CD4-positive, alpha-beta T cell treated with Interleukin-2 at 100 ng/mL for 4 hours (primary cell): ENCODE measurements at regions not wholly inside any gene's neighbourhood (a gene's known extent, or its start where the extent isn't known, plus 50 kb on each side); places are given as distances from the start of the nearest gene placed in this dataset.
"Not testable (repeated sequence)": the region's sequence is repeated elsewhere in the genome, so short reads cannot be mapped to it uniquely, and the experiment has no call there.

Experiments used
- DNase-seq: peaks from one replicate; pipeline ENCODE4 v3.0.0-alpha.2; 2020; ENCODE audit warnings: low spot score

DNA sequence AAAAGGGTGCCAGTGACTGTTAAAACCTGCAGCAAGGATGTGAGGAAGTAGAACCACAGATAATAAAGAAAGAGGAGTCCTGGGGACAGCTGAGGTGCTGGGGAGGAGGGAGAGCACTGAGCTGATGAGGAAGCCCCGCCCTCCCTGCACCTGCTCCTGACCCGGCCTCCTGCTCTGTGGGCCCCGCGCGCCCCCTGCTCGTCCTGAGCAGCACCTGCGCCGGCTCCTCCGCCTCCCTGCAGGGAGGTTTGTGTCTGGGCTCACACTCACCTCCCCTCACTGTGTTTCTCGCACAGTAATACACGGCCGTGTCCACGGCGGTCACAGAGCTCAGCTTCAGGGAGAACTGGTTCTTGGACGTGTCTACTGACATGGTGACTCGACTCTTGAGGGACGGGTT is 797.6 kb downstream of the TMEM121 start:
- not testable (repeated sequence) for DNase-seq

DNA sequence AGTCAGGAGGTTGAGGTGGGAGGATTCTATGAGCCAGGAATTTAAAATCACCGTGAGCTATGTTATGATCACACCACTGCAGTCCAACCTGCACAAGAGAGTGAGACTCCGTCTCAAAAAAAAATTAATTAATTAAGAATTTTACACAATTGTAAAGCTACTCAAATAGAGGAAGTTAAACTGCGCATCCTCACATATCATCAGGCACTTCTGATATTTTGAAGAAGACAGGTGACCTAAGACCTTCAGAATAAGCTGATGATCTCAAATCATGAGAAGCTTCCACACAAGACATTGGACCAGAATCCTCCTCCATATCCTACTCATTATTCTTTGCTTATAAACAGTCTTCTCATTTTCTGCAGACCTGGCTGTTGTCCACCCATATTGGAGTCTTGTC is 800.9 kb downstream of the TMEM121 start:
- no peak for DNase-seq

DNA sequence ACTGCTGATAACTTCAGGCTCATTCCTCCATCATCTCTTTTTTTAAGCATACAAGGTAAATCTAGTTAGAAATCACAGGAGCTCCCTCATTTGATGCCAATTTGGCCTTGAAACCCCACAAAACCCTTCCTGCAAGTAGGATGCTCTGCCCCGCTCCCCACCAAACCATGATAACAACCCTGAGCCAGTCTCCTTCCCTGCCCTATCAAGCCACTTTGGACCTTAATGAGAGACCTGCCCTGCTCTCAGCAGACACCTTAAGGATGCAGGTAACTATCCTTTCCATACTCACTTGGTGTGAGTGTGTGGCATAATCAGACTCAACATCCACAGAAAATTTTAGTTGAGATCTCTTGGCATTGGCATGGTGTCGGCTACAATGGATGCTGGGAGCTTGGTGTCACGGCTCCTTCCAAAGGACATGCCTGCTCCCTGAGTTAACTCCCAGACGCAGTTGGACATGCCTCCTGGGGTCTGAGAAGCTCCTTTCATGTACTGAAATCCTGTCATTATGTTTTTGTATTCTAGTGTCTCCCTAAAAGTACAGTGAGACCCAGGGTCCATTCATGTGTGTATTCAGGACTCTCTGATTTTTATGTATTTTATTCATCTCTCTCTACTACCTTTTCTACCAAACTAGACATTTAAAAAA is 801.4 kb downstream of the TMEM121 start:
- not testable (repeated sequence) for DNase-seq

DNA sequence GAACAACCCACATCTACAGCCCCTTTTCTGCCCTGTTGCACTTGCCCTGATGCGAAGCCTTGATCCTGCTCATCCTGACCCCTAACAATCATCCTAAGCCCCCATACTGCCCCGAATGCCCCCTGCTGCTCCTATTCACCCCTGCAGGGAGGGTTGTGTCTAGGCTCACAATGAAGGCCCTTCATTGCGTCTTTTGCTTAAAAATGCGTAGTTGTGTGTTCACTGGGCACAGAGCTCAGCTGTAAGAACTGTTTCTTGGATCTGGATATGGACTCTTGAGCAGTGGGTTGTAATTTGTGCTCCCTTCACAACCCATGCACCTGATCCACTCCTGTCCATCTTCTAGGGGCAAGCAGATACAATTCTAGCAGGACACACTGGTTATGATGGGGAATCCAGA is 802.9 kb downstream of the TMEM121 start:
- DNase-seq, result not testable (repeated sequence)

- not testable (repeated sequence) for DNase-seq
These were observed 803.8 kb downstream of the TMEM121 start for GRCh38 chr14:106329987-106330774.

DNA sequence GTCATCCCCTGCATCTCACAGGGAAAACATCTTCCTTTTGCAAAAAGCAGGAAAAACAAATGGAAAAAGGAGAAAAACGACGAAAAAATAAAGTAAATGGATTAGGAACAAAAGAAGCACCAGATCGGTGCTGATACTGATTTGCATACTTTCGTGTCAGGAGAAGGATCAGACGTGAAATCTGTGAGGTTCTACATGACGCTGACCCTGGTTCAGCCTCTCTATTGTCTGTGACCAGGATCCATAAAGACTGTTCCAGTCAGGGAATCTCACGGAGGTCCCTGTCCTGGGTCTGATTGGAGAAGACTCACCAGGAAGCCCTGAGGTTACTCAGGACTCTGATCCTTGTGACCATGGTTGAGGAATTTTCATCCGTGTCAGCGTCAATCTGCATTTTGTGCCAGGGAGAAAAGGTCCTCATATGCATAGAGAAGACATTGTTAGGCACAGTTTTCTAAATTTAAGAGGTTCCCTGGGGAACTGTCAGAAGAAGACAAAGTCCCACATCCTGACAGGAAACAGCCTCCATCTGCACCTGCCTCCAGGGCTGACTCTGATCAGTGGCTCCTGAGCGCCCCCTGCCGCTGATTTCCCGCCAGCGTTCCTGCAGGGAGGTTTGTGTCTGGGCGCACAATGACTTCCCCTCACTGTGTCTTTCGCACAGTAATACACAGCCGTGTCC is 808.2 kb downstream of the TMEM121 start:
- peak; percentile 61 for DNase-seq

DNA sequence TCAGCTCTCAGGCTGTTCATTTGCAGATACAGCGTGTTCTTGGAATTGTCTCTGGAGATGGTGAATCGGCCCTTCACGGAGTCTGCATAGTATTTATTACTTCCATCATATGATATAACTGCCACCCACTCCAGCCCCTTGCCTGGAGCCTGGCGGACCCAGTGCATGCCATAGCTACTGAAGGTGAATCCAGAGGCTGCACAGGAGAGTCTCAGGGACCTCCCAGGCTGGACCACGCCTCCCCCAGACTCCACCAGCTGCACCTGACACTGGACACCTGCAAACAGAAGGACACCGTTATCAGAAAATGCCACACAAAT is 808.7 kb downstream of the TMEM121 start:
- not testable (repeated sequence) for DNase-seq

DNA sequence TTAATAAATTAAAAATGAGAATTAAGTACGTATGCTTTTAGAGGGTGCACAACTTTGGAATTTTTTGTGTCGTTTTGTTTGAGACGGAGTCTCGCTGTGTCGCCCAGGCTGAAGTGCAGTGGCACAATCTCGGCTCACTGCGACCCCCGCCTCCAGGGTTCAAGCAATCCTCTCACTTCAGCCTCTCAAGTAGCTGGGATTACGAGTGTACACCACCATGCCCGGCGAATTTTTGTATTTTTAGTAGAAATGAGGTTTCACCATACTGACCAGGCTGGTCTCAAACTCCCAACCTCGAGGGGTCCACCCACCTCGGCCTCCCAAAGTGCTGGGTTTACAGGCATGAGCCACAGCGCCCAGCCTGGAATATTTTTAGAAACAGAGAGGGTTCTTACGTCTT is 812.4 kb downstream of the TMEM121 start:
- DNase-seq, result not testable (repeated sequence)

GRCh38 chr14:106340658-106341057 is 814.3 kb downstream of the TMEM121 start:
- not testable (repeated sequence) for DNase-seq

DNA sequence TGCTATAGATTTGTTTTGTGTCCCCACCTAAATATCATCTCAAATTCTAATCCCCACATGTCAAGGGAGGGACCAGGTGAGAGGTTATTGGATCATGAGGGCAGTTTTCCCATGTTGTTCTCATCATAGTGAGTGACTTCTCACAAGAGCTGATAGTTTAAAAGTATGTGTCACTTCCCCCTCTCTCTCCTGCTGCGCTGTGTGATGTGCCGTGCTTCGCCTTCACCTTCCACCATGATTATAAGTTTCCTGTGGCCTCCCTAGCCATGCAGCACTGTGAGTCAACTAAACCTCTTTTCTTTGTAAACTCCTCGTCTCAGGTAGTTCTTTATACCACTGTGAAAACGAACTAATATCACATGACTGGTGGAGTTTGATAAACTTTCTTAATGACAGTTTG is 814.8 kb downstream of the TMEM121 start:
- not testable (repeated sequence) for DNase-seq

- DNase-seq, result no peak
These were observed 817.2 kb downstream of the TMEM121 start for GRCh38 chr14:106343626-106344025.

GRCh38 chr14:106344065-106344614 is 817.8 kb downstream of the TMEM121 start:
- DNase-seq, result not testable (repeated sequence)

DNA sequence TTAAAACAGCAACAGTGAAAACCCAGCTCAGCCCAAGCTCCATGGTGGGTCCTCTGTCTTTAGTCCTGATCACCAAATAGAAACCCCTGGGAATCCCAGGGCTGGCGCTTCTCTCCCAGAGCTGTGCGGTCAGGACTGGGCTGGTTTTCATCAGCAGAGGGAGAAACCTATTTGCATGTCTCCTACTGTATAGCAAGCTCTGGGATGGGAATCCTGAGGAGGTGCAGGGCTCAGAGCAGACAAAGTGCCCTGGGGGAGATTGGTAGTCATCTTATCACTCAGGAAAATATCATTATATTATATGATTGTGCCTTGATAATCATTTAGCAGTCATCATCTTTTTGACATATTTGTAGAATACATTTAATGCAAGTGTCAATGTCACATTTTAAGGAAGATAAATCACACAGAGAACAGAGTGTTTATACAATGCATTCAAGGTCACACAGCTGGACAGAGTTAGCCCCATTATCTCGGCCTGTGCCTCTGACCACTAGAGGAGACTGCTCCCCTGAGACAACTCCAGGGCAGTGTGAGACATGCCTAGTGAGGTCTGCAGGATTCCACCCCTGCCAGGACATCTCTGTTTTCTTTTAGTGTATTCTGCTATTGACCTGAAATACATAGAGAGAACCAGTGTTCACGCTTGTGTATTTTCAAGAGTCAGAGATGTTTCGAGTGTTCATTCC is 818.6 kb downstream of the TMEM121 start:
- not testable (repeated sequence) for DNase-seq

DNA sequence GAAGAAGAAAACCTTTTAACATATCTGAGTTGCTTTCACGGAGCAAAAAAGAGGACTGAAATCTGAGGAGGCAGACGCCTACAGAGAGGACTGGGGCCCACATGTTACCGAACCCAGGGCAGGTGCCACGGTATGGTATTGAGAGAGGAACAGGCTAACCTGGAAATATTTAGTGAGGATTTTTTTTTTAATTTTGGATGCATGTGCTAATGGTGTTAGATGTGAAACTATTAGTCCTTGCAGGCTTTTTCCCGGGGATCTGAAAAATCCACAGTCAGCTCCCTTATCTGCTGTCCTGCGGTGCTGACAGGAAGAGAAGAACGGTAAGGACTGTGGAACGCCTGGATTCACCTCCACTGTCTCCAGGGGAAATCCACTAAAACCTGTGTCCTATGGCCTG is 819.7 kb downstream of the TMEM121 start:
- DNase-seq, result no peak

DNA sequence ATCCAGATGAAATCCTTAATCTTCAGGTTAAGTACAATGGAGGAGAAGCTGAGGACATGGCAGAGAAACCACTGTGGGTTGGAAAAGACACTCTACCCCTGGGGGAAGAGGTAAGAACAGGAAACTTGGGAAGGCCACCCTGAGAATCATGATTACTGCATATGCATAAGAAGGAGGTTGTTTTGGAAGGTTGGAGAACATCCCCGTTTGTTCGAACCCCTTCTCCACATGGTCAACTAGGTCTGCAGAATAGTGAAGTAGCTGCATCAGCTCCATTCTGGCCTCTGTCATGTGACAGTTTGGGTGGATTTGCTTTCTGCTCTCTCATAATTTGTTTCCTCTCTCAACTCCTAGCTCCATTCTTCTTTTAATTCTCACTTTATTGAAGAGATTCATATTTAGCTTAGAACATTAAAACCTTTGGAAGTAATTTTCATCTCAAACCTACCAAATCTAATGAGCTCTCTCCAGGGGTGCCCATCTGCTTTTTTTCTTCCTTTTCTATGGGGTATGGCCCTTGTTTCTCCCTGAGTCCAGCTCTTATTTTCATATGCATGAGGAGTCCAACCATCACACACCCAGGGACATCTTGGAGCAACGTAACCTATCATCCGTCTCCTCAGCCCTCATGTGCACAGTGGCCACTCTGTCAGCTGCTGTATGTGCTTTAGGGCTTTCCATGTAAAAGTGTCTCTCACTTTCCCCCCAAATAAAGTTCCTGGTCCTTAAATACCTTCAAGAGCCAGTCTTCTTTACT is 820.3 kb downstream of the TMEM121 start:
- no peak for DNase-seq

DNA sequence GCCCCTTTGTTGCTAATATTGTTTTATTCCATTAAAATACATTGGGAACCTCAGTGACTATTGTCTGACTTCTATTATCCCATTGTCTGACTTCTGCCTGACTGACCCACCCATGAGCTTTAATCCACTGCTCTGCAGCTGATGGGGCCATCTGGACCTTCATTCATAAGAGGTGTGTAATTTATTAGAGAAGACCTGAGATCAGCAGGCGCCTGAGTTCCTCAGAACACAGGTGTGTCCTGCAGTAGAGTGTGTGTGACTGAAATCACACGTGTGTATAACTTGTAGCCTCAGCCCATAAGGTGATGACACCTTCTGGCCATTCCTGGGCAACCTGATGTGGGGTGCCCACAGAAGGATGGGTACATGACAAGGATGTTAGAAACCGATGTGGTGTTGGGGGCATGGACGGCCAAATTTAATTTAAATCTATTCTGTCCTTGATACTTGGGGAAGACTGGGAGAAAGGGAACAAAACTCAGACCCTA is 821.0 kb downstream of the TMEM121 start:
- no peak for DNase-seq

DNA sequence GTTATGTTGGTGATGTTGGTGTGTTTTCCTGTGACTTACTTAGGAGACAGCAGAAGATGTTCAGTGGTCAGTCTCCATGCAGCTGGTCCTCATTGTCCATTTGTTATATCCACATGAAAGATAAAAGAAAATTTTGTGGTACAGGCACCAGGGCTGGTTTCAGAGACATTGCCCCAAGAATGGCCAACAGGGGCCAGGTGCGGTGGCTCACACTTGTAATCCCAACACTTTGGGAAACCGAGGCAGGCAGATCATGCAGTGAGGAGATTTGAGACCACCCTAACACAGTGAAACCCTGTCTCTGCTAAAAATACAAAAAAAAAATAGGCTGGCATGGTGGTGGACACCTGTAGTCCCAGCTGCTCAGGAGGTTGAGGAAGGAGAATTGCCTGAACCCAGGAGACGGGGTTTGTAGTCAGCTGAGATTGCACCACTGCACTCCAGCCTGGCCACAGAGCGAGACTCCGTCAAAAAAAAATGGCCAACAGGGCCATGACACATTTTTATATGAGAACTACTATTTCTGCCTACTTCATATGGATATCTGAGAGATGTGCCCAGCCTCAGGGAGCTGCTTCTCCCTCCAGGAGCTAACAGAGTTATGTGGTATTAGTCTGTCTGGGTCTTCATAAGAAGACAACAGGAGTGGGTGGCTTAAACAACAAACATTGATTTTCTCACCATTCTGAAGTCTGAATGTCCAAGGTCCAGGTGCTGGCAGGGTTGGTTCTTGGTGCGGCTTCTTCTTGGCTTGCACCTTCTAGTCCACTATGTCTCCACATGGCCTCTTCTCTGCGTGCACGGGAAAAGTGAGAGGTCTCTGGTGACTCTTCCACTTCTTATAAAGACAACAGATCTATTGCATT is 821.7 kb downstream of the TMEM121 start:
- DNase-seq, result no peak

DNA sequence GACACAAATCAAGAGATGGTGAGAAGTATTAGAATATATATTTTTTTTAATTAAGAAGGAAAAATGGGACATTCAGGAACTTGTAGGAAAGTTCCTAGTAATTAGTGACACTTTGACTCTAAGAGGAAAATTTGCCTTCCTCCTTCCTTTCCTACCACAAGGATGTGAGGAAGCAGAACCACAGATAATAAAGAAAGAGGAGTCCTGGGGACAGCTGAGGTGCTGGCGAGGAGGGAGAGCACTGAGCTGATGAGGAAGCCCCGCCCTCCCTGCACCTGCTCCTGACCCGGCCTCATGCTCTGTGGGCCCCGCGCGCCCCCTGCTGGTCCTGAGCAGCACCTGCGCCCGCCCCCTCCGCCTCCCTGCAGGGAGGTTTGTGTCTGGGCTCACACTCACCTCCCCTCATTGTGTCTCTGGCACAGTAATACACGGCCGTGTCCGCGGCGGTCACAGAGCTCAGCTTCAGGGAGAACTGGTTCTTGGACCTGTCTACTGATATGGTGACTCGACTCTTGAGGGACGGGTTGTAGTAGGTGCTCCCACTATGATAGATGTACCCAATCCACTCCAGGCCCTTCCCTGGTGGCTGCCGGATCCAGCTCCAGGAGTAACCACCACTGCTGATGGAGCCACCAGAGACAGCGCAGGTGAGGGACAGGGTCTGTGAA is 822.6 kb downstream of the TMEM121 start:
- peak; percentile 85 for DNase-seq

DNA sequence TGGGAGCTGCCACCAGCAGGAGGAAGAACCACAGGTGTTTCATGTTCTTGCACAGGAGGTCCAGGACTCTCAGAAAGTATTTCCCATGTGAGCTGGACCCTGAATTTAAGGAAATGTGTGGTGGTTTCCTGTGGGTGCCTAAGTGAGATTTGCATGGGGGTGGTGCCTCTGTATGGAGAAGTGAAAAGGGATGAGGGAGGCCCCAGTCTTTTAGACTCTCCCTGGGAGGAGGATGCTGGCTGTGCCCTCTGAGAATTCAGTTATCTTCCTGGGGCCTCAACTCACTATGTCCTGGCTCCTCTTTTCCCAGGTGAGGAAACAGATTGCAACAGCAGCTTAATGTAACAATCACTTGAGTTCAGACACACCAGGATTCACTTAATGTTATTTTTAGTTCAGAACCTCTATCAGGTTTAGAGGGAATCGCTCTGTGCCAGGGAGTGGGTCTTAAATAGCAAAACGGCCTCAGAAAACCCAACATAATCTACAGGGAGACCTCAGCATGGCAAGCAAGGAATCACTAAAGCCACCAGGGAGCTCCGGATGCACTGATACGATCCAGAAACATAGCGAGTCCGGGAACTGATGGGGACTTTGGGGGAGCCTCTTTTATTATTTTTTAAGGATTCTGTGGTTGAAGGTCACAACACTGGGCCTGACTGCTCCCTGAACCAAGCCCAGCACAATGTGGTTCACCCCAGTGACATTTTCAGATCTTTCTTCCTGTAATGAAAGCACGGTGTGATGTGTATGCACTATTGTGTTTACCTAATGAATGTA is 823.5 kb downstream of the TMEM121 start:
- DNase-seq, result not testable (repeated sequence)
